ENCODE measurements at regions not wholly inside any gene's neighbourhood (a gene's known extent, or its start where the extent isn't known, plus 50 kb on each side); places are given as distances from the start of the nearest gene placed in this dataset.

GRCh38 chr13:109281017-109281902, 505.1 kb downstream of the IRS2 start:
- no peak for TF ChIP-seq EP300 (IDR thresholded peaks at IDR 0.05)
- no peak for TF ChIP-seq CTCF (IDR thresholded peaks at IDR 0.05)
- no peak for TF ChIP-seq POLR2A (IDR thresholded peaks at IDR 0.05)
